Right ventricle myocardium superior (tissue), 1 donor: ENCODE measurements at regions not wholly inside any gene's neighbourhood (a gene's known extent, or its start where the extent isn't known, plus 50 kb on each side); places are given as distances from the start of the nearest gene placed in this dataset.
A peak's percentile ranks its signal among the peaks of the same experiment; 100 is the strongest.

ENCODE experiments used
- ATAC-seq: fragments of 200-7000 bp; cut with Tn5 transposase; one replicate; pipeline ENCODE4 v1.9.1; 2020; ENCODE audit warnings: mild to moderate bottlenecking; ENCODE audit not compliant: poor library complexity
- DNase-seq: peaks from one replicate; pipeline ENCODE4 v3.0.0-alpha.2; 2020
- intact Hi-C: fragments of 100-400 bp; cut with DNase I; formaldehyde crosslinking; loops from one replicate; pipeline ENCODE4 v1.11.2; 2022
- donor health status: DM: no; HTN: yes; CAD: no; lungs with severe emphysema.

- intact Hi-C loops = no loop called here
- ATAC-seq (no peak), DNase-seq (no peak)
These were observed 661.2 kb downstream of the SLC16A7 start for GRCh38 chr12:60257063-60257462.

GRCh38 chr12:60259225-60259624 is 663.4 kb downstream of the SLC16A7 start:
- DNase-seq = no peak
- ATAC-seq = no peak
- intact Hi-C loops = no loop called here

- no peak for DNase-seq
- intact Hi-C loops = no loop called here
- ATAC-seq = no peak
These were observed 666.5 kb downstream of the SLC16A7 start for GRCh38 chr12:60262378-60262777.

GRCh38 chr12:60263161-60263560 is 667.3 kb downstream of the SLC16A7 start:
- no peak for ATAC-seq
- no peak for DNase-seq
- intact Hi-C loops = no loop called here

- intact Hi-C loops = no loop called here
- DNase-seq = no peak
- no peak for ATAC-seq
These were observed 668.1 kb downstream of the SLC16A7 start for GRCh38 chr12:60263836-60264493.

- intact Hi-C loops = no loop called here
- DNase-seq = no peak
- no peak for ATAC-seq
These were observed 669.9 kb downstream of the SLC16A7 start for GRCh38 chr12:60265741-60266140.

- ATAC-seq (no peak), DNase-seq (no peak)
- intact Hi-C loops = no loop called here
These were observed 670.6 kb downstream of the SLC16A7 start for GRCh38 chr12:60266381-60266852.

GRCh38 chr12:60269611-60270269 is 673.9 kb downstream of the SLC16A7 start:
- peak; percentile 14 for DNase-seq
- ATAC-seq = no peak
- intact Hi-C loops = no loop called here

- intact Hi-C loops = no loop called here
- no peak for DNase-seq
- ATAC-seq = no peak
These were observed 676.0 kb downstream of the SLC16A7 start for GRCh38 chr12:60271816-60272215.

- ATAC-seq = no peak
- intact Hi-C loops = no loop called here
- DNase-seq = no peak
These were observed 682.4 kb downstream of the SLC16A7 start for GRCh38 chr12:60278209-60278608.

GRCh38 chr12:60279221-60279620 is 683.4 kb downstream of the SLC16A7 start:
- intact Hi-C loops = no loop called here
- DNase-seq (no peak), ATAC-seq (no peak)

GRCh38 chr12:60281522-60281921 is 685.7 kb downstream of the SLC16A7 start:
- intact Hi-C loops = no loop called here
- DNase-seq (no peak), ATAC-seq (no peak)

- intact Hi-C loops = no loop called here
- ATAC-seq (no peak), DNase-seq (no peak)
These were observed 694.7 kb downstream of the SLC16A7 start for GRCh38 chr12:60290532-60290931.

- no peak for DNase-seq
- intact Hi-C loops = no loop called here
- no peak for ATAC-seq
These were observed 712.6 kb downstream of the SLC16A7 start for GRCh38 chr12:60308366-60308991.

- DNase-seq (no peak), ATAC-seq (no peak)
- intact Hi-C loops = no loop called here
These were observed 716.1 kb downstream of the SLC16A7 start for GRCh38 chr12:60311940-60312339.

- intact Hi-C loops = no loop called here
- ATAC-seq (no peak), DNase-seq (no peak)
These were observed 721.5 kb downstream of the SLC16A7 start for GRCh38 chr12:60317361-60317760.

GRCh38 chr12:60324746-60325145 is 728.9 kb downstream of the SLC16A7 start:
- intact Hi-C loops = no loop called here

GRCh38 chr12:60333461-60333860 is 737.6 kb downstream of the SLC16A7 start:
- intact Hi-C loops = no loop called here
- DNase-seq = no peak

More at GRCh38 chr12:60324746-60325145, 728.9 kb downstream of the SLC16A7 start:
- no peak for DNase-seq
- ATAC-seq = no peak

GRCh38 chr12:60335745-60336144 is 739.9 kb downstream of the SLC16A7 start:
- ATAC-seq = no peak
- intact Hi-C loops = no loop called here
- no peak for DNase-seq

More at GRCh38 chr12:60333461-60333860, 737.6 kb downstream of the SLC16A7 start:
- no peak for ATAC-seq
